Neural progenitor cell (in vitro differentiated cells): ENCODE measurements at regions not wholly inside any gene's neighbourhood (a gene's known extent, or its start where the extent isn't known, plus 50 kb on each side); places are given as distances from the start of the nearest gene placed in this dataset.

Source experiments
- DNase-seq: peaks from one replicate; pipeline ENCODE4 v3.0.0-alpha.2; 2016; ENCODE audit warnings: low spot score
- H2AFZ ChIP-seq: fragments of 200-600 bp; sonication (generic); replicated peaks from 2 replicates; pipeline ENCODE4 v1.6.1; 2016; ENCODE audit warnings: antibody characterized with exemption
- H3F3A ChIP-seq: fragments of 200-600 bp; sonication (generic); 2 replicates; pipeline ENCODE4 v1.6.1; 2016; ENCODE audit warnings: antibody characterized with exemption, low read depth
- H3K27ac ChIP-seq: fragments of 200-600 bp; sonication (generic); 2 replicates; pipeline ENCODE4 v1.5.1; 2016; ENCODE audit warnings: mild to moderate bottlenecking
- H3K27me3 ChIP-seq: fragments of 200-600 bp; sonication (generic); 2 replicates; pipeline ENCODE4 v1.6.1; 2016; ENCODE audit warnings: mild to moderate bottlenecking, moderate library complexity
- H3K36me3 ChIP-seq: fragments of 200-600 bp; sonication (generic); 2 replicates; pipeline ENCODE4 v1.5.1; 2016
- H3K4me1 ChIP-seq: fragments of 200-600 bp; sonication (generic); 2 replicates; pipeline ENCODE4 v1.6.1; 2016; ENCODE audit warnings: mixed run types
- H3K4me2 ChIP-seq: fragments of 200-600 bp; sonication (generic); 2 replicates; pipeline ENCODE4 v1.6.1; 2016
- H3K4me3 ChIP-seq: fragments of 200-600 bp; sonication (generic); 2 replicates; pipeline ENCODE4 v1.5.1; 2016
- H3K79me2 ChIP-seq: fragments of 200-600 bp; sonication (generic); 2 replicates; pipeline ENCODE4 v1.6.1; 2016; ENCODE audit warnings: low read depth
- H3K9ac ChIP-seq: fragments of 200-600 bp; sonication (generic); 2 replicates; pipeline ENCODE4 v1.6.1; 2016
- H3K9me3 ChIP-seq: fragments of 200-600 bp; sonication (generic); 2 replicates; pipeline ENCODE4 v1.5.1; 2016; ENCODE audit warnings: low read depth
- H4K20me1 ChIP-seq: fragments of 200-600 bp; sonication (generic); 2 replicates; pipeline ENCODE4 v1.6.1; 2016; ENCODE audit warnings: low read depth
- H3K27ac Mint-ChIP-seq: 3 replicates; pipeline ENCODE4 v1.8.0; 2021; ENCODE audit warnings: mixed read lengths
- H3K27me3 Mint-ChIP-seq: 2 replicates; pipeline ENCODE4 v1.8.0; 2022; ENCODE audit warnings: low read depth, mild to moderate bottlenecking, inconsistent platforms, moderate library complexity, mixed read lengths; ENCODE audit not compliant: insufficient read depth
- H3K36me3 Mint-ChIP-seq: 3 replicates; pipeline ENCODE4 v1.8.0; 2021; ENCODE audit warnings: mixed read lengths
- H3K4me1 Mint-ChIP-seq: 3 replicates; pipeline ENCODE4 v1.8.0; 2021; ENCODE audit warnings: mixed read lengths
- H3K4me3 Mint-ChIP-seq: 3 replicates; pipeline ENCODE4 v1.8.0; 2021; ENCODE audit warnings: mild to moderate bottlenecking, moderate library complexity, mixed read lengths
- H3K9me3 Mint-ChIP-seq: 3 replicates; pipeline ENCODE4 v1.8.0; 2020; ENCODE audit warnings: mixed read lengths
- CTCF ChIP-seq: fragments of 200-600 bp; sonication (generic); IDR thresholded peaks from 2 replicates; pipeline ENCODE4 v1.5.1; 2017; ENCODE audit warnings: antibody characterized with exemption, mild to moderate bottlenecking
- EZH2 ChIP-seq: fragments of 200-600 bp; sonication (generic); IDR thresholded peaks from 2 replicates; pipeline ENCODE4 v1.6.1; 2017; ENCODE audit warnings: antibody characterized with exemption, mild to moderate bottlenecking, moderate library complexity
- EZH2phosphoT487 ChIP-seq: fragments of 200-600 bp; sonication (generic); IDR thresholded peaks from 2 replicates; pipeline ENCODE4 v1.6.1; 2017; ENCODE audit warnings: antibody characterized with exemption

GRCh38 chr5:168019143-168019542 is 272.3 kb upstream of the WWC1 start:
- no peaks in the 10 kb centered on the region for H3K27me3 Mint-ChIP-seq
- no peak overlapping the region for H3K4me3 Mint-ChIP-seq
- no peak overlapping the region for H3K4me3 ChIP-seq
- no peaks in the 10 kb centered on the region for H3K9me3 ChIP-seq
- H4K20me1 ChIP-seq = no peaks in the 10 kb centered on the region
- H3K36me3 ChIP-seq = no peaks in the 10 kb centered on the region
- no peaks in the 10 kb centered on the region for H3K9me3 Mint-ChIP-seq
- no peaks in the 10 kb centered on the region for H3F3A ChIP-seq
- peaks cover 26% of the 10 kb centered on the region for H3K4me1 Mint-ChIP-seq
- no peak overlapping the region for H3K27ac ChIP-seq
- DNase-seq = no peak
- H3K4me1 ChIP-seq = peaks cover 10% of the 10 kb centered on the region
- no peak overlapping the region for H3K4me2 ChIP-seq
- TF ChIP-seq CTCF (no peak), EZH2 (no peak), EZH2phosphoT487 (no peak)
- H3K27me3 ChIP-seq = no peaks in the 10 kb centered on the region
- H3K79me2 ChIP-seq = no peaks in the 10 kb centered on the region
- no peak overlapping the region for H3K27ac Mint-ChIP-seq
- H2AFZ ChIP-seq = no peak overlapping the region
- H3K9ac ChIP-seq = no peak overlapping the region
- peaks cover 6% of the 10 kb centered on the region for H3K36me3 Mint-ChIP-seq

- H3K27me3 Mint-ChIP-seq = no peaks in the 10 kb centered on the region
- H3K9me3 Mint-ChIP-seq = no peaks in the 10 kb centered on the region
- Histone ChIP-seq H3K36me3 (no peaks in the 10 kb centered on the region), H2AFZ (no peak overlapping the region), H4K20me1 (no peaks in the 10 kb centered on the region), H3K4me3 (no peak overlapping the region), H3F3A (no peaks in the 10 kb centered on the region), H3K9ac (no peak overlapping the region), H3K79me2 (no peaks in the 10 kb centered on the region), H3K27me3 (no peaks in the 10 kb centered on the region), H3K9me3 (no peaks in the 10 kb centered on the region), H3K4me2 (no peak overlapping the region), H3K4me1 (peaks cover 10% of the 10 kb centered on the region), H3K27ac (no peak overlapping the region)
- peaks cover 26% of the 10 kb centered on the region for H3K4me1 Mint-ChIP-seq
- TF ChIP-seq EZH2phosphoT487 = no peak
- no peak for TF ChIP-seq EZH2
- no peak for TF ChIP-seq CTCF
- peaks cover 6% of the 10 kb centered on the region for H3K36me3 Mint-ChIP-seq
- DNase-seq = no peak
- H3K4me3 Mint-ChIP-seq = no peak overlapping the region
- no peak overlapping the region for H3K27ac Mint-ChIP-seq
Observed at GRCh38 chr5:168020542-168021294, 270.7 kb upstream of the WWC1 start.

GRCh38 chr5:168022446-168023169 is 268.8 kb upstream of the WWC1 start:
- Histone ChIP-seq H3K4me3 (no peak overlapping the region), H4K20me1 (no peaks in the 10 kb centered on the region), H3K27ac (no peak overlapping the region), H3K36me3 (no peaks in the 10 kb centered on the region), H3K27me3 (no peaks in the 10 kb centered on the region), H3K4me1 (peaks cover 10% of the 10 kb centered on the region), H3K79me2 (no peaks in the 10 kb centered on the region), H3K4me2 (no peak overlapping the region), H3K9ac (no peak overlapping the region), H3K9me3 (no peaks in the 10 kb centered on the region), H3F3A (no peaks in the 10 kb centered on the region), H2AFZ (no peak overlapping the region)
- DNase-seq = no peak
- H3K36me3 Mint-ChIP-seq = peaks cover 3% of the 10 kb centered on the region
- H3K4me3 Mint-ChIP-seq = no peak overlapping the region
- H3K27me3 Mint-ChIP-seq = no peaks in the 10 kb centered on the region
- H3K4me1 Mint-ChIP-seq = peaks cover 22% of the 10 kb centered on the region
- no peaks in the 10 kb centered on the region for H3K9me3 Mint-ChIP-seq
- no peak overlapping the region for H3K27ac Mint-ChIP-seq
- TF ChIP-seq EZH2 = no peak
- TF ChIP-seq CTCF = no peak
